DOHH2 (cell line): ENCODE measurements at regions not wholly inside any gene's neighbourhood (a gene's known extent, or its start where the extent isn't known, plus 50 kb on each side); places are given as distances from the start of the nearest gene placed in this dataset.

Experiments
- CTCF ChIP-seq: fragments of 200-600 bp; sonication (generic); IDR thresholded peaks from one replicate; pipeline ENCODE4 v1.5.1; 2014; ENCODE audit warnings: antibody characterized with exemption, mild to moderate bottlenecking, low read depth, low read length; ENCODE audit not compliant: poor library complexity, severe bottlenecking
- EZH2phosphoT487 ChIP-seq: fragments of 200-600 bp; sonication (generic); IDR thresholded peaks from 2 replicates; pipeline ENCODE4 v1.6.1; 2017; ENCODE audit warnings: borderline replicate concordance, mild to moderate bottlenecking, antibody characterized with exemption, low read length, moderate library complexity, mixed read lengths

GRCh38 chr5:39721394-39721793 is 296.6 kb upstream of the DAB2 start:
- no peak for TF ChIP-seq CTCF
- TF ChIP-seq EZH2phosphoT487 = no peak
